Psoas muscle (tissue), 7 donors: ENCODE measurements at regions not wholly inside any gene's neighbourhood (a gene's known extent, or its start where the extent isn't known, plus 50 kb on each side); places are given as distances from the start of the nearest gene placed in this dataset.

Source experiments
- ATAC-seq, 4 donors: fragments of 200-7000 bp; cut with Tn5 transposase; one replicate each; pipeline ENCODE4 v1.9.1; 2020; ENCODE audit warnings: moderate library complexity in 3 of 4, mild to moderate bottlenecking in 2 of 4
- DNase-seq, 2 donors: peaks; one replicate each; pipeline ENCODE4 v3.0.0-alpha.2; 2020
- H3K27ac ChIP-seq: fragments of 200-600 bp; one replicate; pipeline ENCODE4 v1.8.0; 2022
- H3K27me3 ChIP-seq, 3 donors: fragments of 200-600 bp in 1 of 3; one replicate each; pipeline versions ENCODE4 v1.6.1 to v1.8.0; 2013 to 2022; ENCODE audit warnings: low read length in 2 of 3, mild to moderate bottlenecking in 2 of 3, moderate library complexity in 1 of 3; ENCODE audit not compliant: insufficient read depth in 3 of 3
- H3K36me3 ChIP-seq, 2 donors: fragments of 200-600 bp in 1 of 2; one replicate each; pipeline versions ENCODE4 v1.6.1 to v1.8.0; 2013 to 2022; ENCODE audit warnings: low read depth in 1 of 2, mild to moderate bottlenecking in 1 of 2, moderate library complexity in 1 of 2; ENCODE audit not compliant: insufficient read depth in 1 of 2
- H3K4me1 ChIP-seq: fragments of 200-600 bp; one replicate; pipeline ENCODE4 v1.8.0; 2022
- H3K4me3 ChIP-seq: fragments of 200-600 bp; one replicate; pipeline ENCODE4 v1.8.0; 2022; ENCODE audit warnings: mild to moderate bottlenecking
- H3K9me3 ChIP-seq: fragments of 200-600 bp; one replicate; pipeline ENCODE4 v1.8.0; 2022
- WGBS, 3 donors: extraction: QIAGEN DNeasy Blood & Tissue Kit; methylation state at CpG; one replicate each; pipeline versions ENCODE4 v1.1.6 to v1.1.7; 2013; 5-methylcytosine and 5-hydroxymethylcytosine counted together
- intact Hi-C, 2 donors: fragments of 100-400 bp; cut with DNase I; formaldehyde crosslinking; loops; one replicate each; pipeline versions ENCODE4 v1.11.0 to v1.14.2; 2022
- TF ChIP-seq, protein P1 (sequence below): fragments of 200-600 bp; IDR thresholded peaks from one replicate; pipeline ENCODE4 v1.8.0; 2022; ENCODE audit warnings: antibody characterized with exemption
- donor health status: healthy with polysubstance abuse.
- donor health status: DM: no; HTN: no; CAD: no; lungs with moderate emphysema.
- donor health status: Bipolar disorder and iron deficiency.
- donor health status: healthy.
- donor health status: DM: yes; HTN: yes; CAD: no.
- donor health status: DM: no; HTN: no; CAD: no.
- donor health status: DM: yes; HTN: yes; CAD: no.

DNA sequence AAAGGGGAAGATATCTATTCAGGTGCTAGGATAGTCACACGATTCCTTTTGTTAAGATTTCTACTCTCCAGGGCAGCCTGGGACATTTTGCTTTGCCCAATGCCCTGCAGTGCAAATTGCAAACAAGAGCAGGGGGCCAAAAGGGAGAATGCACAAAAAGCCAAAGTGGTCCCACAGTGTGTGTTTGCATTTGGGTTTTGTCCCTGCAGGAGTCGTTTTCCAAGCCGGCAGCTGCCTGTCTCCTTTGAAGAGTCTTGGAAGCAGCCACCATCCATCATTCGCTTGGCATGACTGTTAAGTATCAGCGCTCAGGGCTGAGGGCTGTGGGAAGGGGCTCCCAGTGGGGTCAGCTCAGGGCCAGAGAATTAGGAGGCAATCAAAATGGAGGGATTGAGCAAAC lies 184.7 kb downstream of the MIAT start:
- no peaks in the 10 kb centered on the region for H3K4me1 ChIP-seq
- H3K4me3 ChIP-seq, result no peak overlapping the region
- intact Hi-C loops, result no loop called here
- no peaks in the 10 kb centered on the region for H3K9me3 ChIP-seq
- ATAC-seq, result no peak
- H3K27ac ChIP-seq, result no peak overlapping the region
- no peaks in the 10 kb centered on the region for H3K27me3 ChIP-seq
- 66 to 75% (median 75%) methylated on average over 5 of the region's 5 CpGs for WGBS, 3 donors
- TF ChIP-seq, protein P1, sequence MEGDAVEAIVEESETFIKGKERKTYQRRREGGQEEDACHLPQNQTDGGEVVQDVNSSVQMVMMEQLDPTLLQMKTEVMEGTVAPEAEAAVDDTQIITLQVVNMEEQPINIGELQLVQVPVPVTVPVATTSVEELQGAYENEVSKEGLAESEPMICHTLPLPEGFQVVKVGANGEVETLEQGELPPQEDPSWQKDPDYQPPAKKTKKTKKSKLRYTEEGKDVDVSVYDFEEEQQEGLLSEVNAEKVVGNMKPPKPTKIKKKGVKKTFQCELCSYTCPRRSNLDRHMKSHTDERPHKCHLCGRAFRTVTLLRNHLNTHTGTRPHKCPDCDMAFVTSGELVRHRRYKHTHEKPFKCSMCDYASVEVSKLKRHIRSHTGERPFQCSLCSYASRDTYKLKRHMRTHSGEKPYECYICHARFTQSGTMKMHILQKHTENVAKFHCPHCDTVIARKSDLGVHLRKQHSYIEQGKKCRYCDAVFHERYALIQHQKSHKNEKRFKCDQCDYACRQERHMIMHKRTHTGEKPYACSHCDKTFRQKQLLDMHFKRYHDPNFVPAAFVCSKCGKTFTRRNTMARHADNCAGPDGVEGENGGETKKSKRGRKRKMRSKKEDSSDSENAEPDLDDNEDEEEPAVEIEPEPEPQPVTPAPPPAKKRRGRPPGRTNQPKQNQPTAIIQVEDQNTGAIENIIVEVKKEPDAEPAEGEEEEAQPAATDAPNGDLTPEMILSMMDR, result no peak
- H3K36me3 ChIP-seq, result no peaks in the 10 kb centered on the region
- no peak for DNase-seq

DNA sequence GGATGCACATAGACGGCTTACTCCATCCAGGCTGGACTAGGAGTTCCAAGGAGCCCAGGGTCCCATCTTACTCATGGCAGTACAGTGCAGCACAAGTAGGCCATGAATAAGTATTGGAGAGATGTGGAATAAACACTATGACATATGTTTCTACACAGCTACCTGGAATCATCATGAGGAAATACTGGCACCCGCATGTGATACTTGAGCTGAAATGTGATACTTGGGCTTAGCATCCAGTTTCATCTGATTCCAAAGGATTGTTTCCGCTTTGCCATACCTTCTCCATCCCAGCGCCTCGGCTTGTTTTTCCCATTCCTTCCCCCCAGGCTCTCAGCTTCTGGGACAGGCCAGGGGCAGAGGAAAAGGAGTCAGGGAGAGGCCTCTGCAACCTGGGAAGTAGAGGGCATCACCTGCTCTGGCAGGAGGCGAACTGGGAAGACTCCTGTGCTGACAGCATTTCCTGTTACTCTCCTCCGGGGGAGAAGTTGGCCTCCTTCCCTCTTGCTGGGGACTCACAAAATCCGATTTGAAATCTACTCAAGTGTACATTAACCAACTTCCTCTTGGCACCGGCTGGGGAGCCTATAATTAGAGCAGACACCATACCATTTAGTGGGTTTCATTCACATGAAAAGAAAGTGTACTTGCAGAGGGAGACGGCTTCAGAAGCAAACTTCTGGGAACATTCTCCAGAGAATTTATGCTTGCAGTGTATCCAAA lies 187.8 kb downstream of the MIAT start:
- WGBS, 3 donors, result 41 to 47% (median 45%) methylated on average over 10 of the region's 10 CpGs
- H3K36me3 ChIP-seq, result no peaks in the 10 kb centered on the region
- intact Hi-C loops, result no loop called here

GRCh38 chr22:26846076-26846475 lies 188.7 kb downstream of the MIAT start:
- Histone ChIP-seq H3K36me3 (no peaks in the 10 kb centered on the region), H3K27me3 (no peaks in the 10 kb centered on the region), H3K4me1 (no peaks in the 10 kb centered on the region), H3K4me3 (no peak overlapping the region), H3K9me3 (no peaks in the 10 kb centered on the region), H3K27ac (no peak overlapping the region)
- TF ChIP-seq, protein P1, result no peak
- DNase-seq, result no peak
- WGBS, 3 donors, result 80 to 90% (median 83%) methylated on average over 1 of the region's 1 CpG
- no peak for ATAC-seq
- intact Hi-C loops, result no loop called here

More for the DNA sequence above, 187.8 kb downstream of the MIAT start:
- no peak overlapping the region for H3K4me3 ChIP-seq
- no peaks in the 10 kb centered on the region for H3K4me1 ChIP-seq
- H3K27me3 ChIP-seq, result no peaks in the 10 kb centered on the region
- TF ChIP-seq, protein P1, result no peak
- ATAC-seq, result no peak
- no peak overlapping the region for H3K27ac ChIP-seq
- no peaks in the 10 kb centered on the region for H3K9me3 ChIP-seq
- no peak for DNase-seq

- DNase-seq (no peak), ATAC-seq (no peak)
- intact Hi-C loops, result no loop called here
- no peaks in the 10 kb centered on the region for H3K4me1 ChIP-seq
- TF ChIP-seq, protein P1, result no peak
- 95 to 96% (median 95%) methylated on average over 2 of the region's 2 CpGs for WGBS, 3 donors
- H3K9me3 ChIP-seq, result no peaks in the 10 kb centered on the region
- H3K27me3 ChIP-seq, result no peaks in the 10 kb centered on the region
- no peak overlapping the region for H3K27ac ChIP-seq
- no peak overlapping the region for H3K4me3 ChIP-seq
- no peaks in the 10 kb centered on the region for H3K36me3 ChIP-seq
These were observed 189.3 kb downstream of the MIAT start for GRCh38 chr22:26846645-26847044.

- ATAC-seq, result no peak
- Histone ChIP-seq H3K36me3 (no peaks in the 10 kb centered on the region), H3K9me3 (no peaks in the 10 kb centered on the region), H3K27ac (no peak overlapping the region), H3K4me3 (no peak overlapping the region), H3K27me3 (no peaks in the 10 kb centered on the region), H3K4me1 (no peaks in the 10 kb centered on the region)
- TF ChIP-seq, protein P1, result no peak
- intact Hi-C loops, result no loop called here
- no peak for DNase-seq
- 57 to 94% (median 80%) methylated on average over 5 of the region's 5 CpGs for WGBS, 3 donors
These were observed 189.7 kb downstream of the MIAT start for GRCh38 chr22:26847046-26847445.
